AG04450 (cell line): ENCODE measurements at regions not wholly inside any gene's neighbourhood (a gene's known extent, or its start where the extent isn't known, plus 50 kb on each side); places are given as distances from the start of the nearest gene placed in this dataset.

Experiments
- CTCF ChIA-PET: fragments of 300-600, 350-600 bp; formaldehyde crosslinking; extraction: SDS; loops from one replicate; lab custom pipeline; 2022; ENCODE audit warnings: antibody characterized with exemption, inconsistent platforms; lab: Charles Lee
- POLR2A ChIA-PET: fragments of 350-600 bp; formaldehyde crosslinking; extraction: SDS; loops from one replicate; lab custom pipeline; 2021; ENCODE audit warnings: antibody characterized with exemption, inconsistent platforms; lab: Yijun Ruan, JAX
- DNase-seq: peaks from one replicate; pipeline ENCODE4 v3.0.0-alpha.2; 2011; ENCODE audit warnings: low read depth, low spot score
- H3K27ac ChIP-seq: one replicate; pipeline ENCODE4 v1.5.1; 2012; ENCODE audit warnings: low read depth, low read length, control low read depth
- H3K27me3 ChIP-seq: one replicate; pipeline ENCODE4 v1.6.0; 2012; ENCODE audit warnings: low read length; ENCODE audit not compliant: control insufficient read depth, insufficient read depth
- H3K4me3 ChIP-seq: 2 replicates; pipeline ENCODE4 v1.5.1; 2011; ENCODE audit warnings: mild to moderate bottlenecking, low read depth, low read length, control low read depth
- H3K9me3 ChIP-seq: 2 replicates; pipeline ENCODE4 v1.5.1; 2012; ENCODE audit warnings: low read length; ENCODE audit not compliant: control insufficient read depth, insufficient read depth
- CTCF ChIP-seq: IDR thresholded peaks from 2 replicates; pipeline ENCODE4 v1.5.1; 2011; ENCODE audit warnings: low read depth, low read length, control low read depth, inconsistent platforms

- no peak overlapping the region for H3K27ac ChIP-seq
- ChIA-PET CTCF (interaction anchor here (1.1 kb wide), 1 partner anchor 17 kb away, joined by 4 read pairs; no protein-coding TSS in a partner anchor), POLR2A (interaction anchor here (1.1 kb wide), 1 partner anchor 76 kb away, joined by 5 read pairs; no protein-coding TSS in a partner anchor)
- no peaks in the 10 kb centered on the region for H3K9me3 ChIP-seq
- H3K27me3 ChIP-seq = no peaks in the 10 kb centered on the region
- no peak overlapping the region for H3K4me3 ChIP-seq
- DNase-seq = no peak
- no peak for TF ChIP-seq CTCF
Observed at GRCh38 chr2:9751831-9752230, 91.4 kb upstream of the TAF1B start.

DNA sequence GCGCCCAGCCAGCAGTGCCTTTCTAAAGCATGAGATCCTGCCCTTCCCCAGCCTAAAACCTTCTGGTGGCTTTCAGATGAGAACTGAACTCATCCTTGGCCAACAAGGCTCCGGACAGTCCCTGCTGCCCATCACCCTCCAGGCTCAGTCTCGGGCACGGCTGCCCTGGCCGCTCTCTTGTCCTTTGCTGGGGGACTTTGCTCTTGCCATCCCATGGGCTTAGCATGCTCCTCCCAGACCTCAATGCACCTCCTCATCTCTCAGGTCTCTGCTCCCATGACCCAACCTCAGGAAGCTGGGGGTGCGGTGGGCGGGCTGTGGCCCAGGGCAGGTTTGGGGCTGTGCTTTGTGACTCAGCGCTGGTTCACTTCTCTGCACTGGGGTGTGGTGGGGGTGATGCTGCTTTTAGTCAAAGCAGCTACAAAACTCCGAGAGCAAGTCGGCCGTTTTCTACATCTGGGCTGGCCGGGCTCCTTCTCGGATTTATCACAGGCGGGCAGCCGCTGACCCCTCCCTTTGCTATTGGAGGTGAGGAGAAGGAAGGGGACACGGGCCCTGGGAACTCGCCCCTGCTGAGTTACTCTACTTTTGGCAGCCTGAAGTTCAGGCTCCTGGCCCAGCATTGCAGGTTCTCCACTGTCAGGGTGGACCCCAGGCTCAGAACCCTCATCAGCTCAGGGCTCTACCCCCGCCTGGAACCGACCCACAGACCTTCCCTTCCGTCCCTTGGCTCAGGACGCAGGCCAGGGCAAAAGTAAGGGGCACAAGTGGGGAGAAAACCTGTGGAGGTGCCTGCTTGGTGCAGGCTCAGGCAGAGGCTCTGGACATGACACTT lies 90.6 kb upstream of the TAF1B start:
- H3K4me3 ChIP-seq = peak overlapping the region; percentile 42
- peak overlapping the region; percentile 85 for H3K27ac ChIP-seq
- CTCF ChIA-PET = interaction anchor here (1.1 to 1.3 kb wide), 2 partner anchors 17 to 18 kb away, joined by 4 to 8 read pairs; no protein-coding TSS in a partner anchor
- no peaks in the 10 kb centered on the region for H3K27me3 ChIP-seq
- H3K9me3 ChIP-seq = no peaks in the 10 kb centered on the region
- DNase-seq = peak; percentile 32
- POLR2A ChIA-PET = interaction anchor here (1.1 kb wide), 2 partner anchors 77 to 122 kb away, joined by 5 to 10 read pairs; partner anchors contain the start of gene YWHAQ
- TF ChIP-seq CTCF = no peak

DNA sequence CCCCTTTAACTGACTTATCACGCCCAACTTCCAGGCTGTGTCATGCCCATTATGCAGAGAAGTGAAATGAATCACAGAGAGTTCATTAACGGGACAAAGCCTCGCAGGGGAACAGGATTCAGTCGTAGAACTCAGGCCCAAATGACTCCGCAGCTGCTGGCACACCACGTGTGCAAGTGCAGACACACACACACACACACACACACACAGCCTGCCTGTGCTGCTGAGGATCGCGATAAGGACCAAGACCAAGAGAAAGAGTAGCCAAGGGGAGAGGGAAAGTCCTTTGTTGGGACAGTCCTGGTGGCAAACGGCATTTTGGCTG lies 90.0 kb upstream of the TAF1B start:
- CTCF ChIA-PET = interaction anchor here (1.3 kb wide), 1 partner anchor 17 kb away, joined by 8 read pairs; no protein-coding TSS in a partner anchor
- Histone ChIP-seq H3K4me3 (peak overlapping the region; percentile 42; the same call in 1 of the 2 replicates), H3K27ac (peak overlapping the region; percentile 85), H3K9me3 (no peaks in the 10 kb centered on the region), H3K27me3 (no peaks in the 10 kb centered on the region)
- DNase-seq = peak; percentile 58
- TF ChIP-seq CTCF = no peak
- POLR2A ChIA-PET = interaction anchor here (1.1 kb wide), 1 partner anchor 123 kb away, joined by 10 read pairs; the partner anchor contains the start of gene YWHAQ

DNA sequence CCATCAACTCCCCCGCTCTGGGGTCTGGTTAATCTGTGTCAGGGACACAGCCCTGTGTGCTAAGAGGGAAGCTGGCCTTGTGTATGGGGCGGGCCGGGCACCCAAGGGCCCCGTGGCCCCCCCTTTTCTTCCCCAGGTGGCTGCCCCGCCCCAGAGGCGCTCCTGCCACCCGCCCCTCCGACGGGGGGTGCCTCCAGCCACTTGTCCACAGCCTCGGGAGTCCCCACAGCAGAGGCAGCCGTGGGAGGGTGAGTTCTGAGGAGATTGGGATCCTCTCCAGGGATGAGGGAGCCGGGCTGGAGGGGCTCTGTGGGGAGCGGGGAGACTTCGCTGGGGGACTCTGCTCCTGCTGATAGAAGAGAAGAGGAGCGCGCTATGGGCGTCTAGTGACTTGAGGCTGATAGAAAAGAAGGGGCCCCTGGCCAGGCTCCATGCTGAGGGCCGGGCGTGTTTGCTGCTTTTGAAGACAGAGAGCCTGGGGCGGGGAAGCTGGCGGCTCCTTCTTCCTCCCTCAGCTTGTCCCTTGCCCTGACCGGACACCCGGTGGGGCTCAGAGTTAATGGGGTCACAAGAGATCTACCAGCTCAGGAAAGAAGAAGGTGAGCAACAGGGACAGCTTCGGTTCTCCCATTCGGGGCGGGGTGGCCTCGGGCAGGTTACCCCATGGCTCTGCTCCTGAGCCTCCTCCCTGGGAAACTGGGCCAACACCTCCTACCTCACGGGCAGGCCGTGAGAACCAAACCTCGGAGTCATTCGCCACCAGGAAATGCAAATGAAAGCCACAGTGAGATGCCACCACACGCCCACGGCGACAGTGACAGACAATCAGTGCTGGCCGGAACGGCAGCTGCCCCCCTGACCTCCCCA lies 89.4 kb upstream of the TAF1B start:
- ChIA-PET CTCF (no interaction called here), POLR2A (no interaction called here)
- TF ChIP-seq CTCF = no peak
- H3K27me3 ChIP-seq = no peaks in the 10 kb centered on the region
- H3K9me3 ChIP-seq = no peaks in the 10 kb centered on the region
- no peak for DNase-seq
- peak overlapping the region; percentile 85 for H3K27ac ChIP-seq
- no peak overlapping the region for H3K4me3 ChIP-seq
